SK-N-SH (cell line): ENCODE measurements at regions not wholly inside any gene's neighbourhood (a gene's known extent, or its start where the extent isn't known, plus 50 kb on each side); places are given as distances from the start of the nearest gene placed in this dataset.

Experiments
- CTCF ChIA-PET: fragments of 300-600, 350-600 bp; formaldehyde crosslinking; extraction: SDS; loops from one replicate; lab custom pipeline; 2021; lab: Yijun Ruan, JAX
- POLR2A ChIA-PET: fragments of 350-600 bp; sonication (Branson Sonifier 250); formaldehyde crosslinking; extraction: SDS; loops from one replicate; lab custom pipeline; 2020; ENCODE audit warnings: antibody characterized with exemption, inconsistent platforms; lab: Yijun Ruan, JAX
- DNase-seq: peaks from one replicate; pipeline ENCODE4 v3.0.0; 2012
- H2AFZ ChIP-seq: fragments of 200-600 bp; sonication (generic); 2 replicates; pipeline ENCODE4 v1.8.1; 2016; ENCODE audit warnings: antibody characterized with exemption, mild to moderate bottlenecking, low read depth
- H3F3A ChIP-seq: fragments of 200-600 bp; sonication (generic); replicated peaks from 2 replicates; pipeline ENCODE3; 2016; ENCODE audit warnings: antibody characterized with exemption, mild to moderate bottlenecking; ENCODE audit not compliant: insufficient read depth
- H3K27ac ChIP-seq, 2 experiments: fragments of 200-500 bp in 1 of 2; fragments of 200-600 bp in 1 of 2; sonication (Bioruptor generic) in 1 of 2; sonication (generic), shearing (Covaris generic) in 1 of 2; 2 replicates each; pipeline versions ENCODE4 v1.5.1 to v1.6.1; 2014 to 2016; ENCODE audit warnings: low read depth in 2 of 2, inconsistent platforms in 1 of 2, low read length in 1 of 2, mild to moderate bottlenecking in 1 of 2, mixed read lengths in 1 of 2
- H3K27me3 ChIP-seq: fragments of 200-600 bp; sonication (generic), shearing (Covaris generic); 2 replicates; pipeline ENCODE4 v1.6.1; 2016; ENCODE audit warnings: mixed run types; ENCODE audit not compliant: insufficient read depth
- H3K36me3 ChIP-seq, 2 experiments: fragments of 200-500 bp in 1 of 2; fragments of 200-600 bp in 1 of 2; sonication (Bioruptor generic) in 1 of 2; sonication (generic) in 1 of 2; replicated peaks in 1 of 2; 2 replicates each; pipeline versions ENCODE3 to v1.5.1; 2014 to 2016; ENCODE audit warnings: low read length in 1 of 2, mild to moderate bottlenecking in 1 of 2; ENCODE audit not compliant: insufficient read depth in 2 of 2, control insufficient read depth in 1 of 2
- H3K4me1 ChIP-seq, 2 experiments: fragments of 200-500 bp in 1 of 2; fragments of 200-600 bp in 1 of 2; sonication (Bioruptor generic) in 1 of 2; sonication (generic), shearing (Covaris generic) in 1 of 2; 2 replicates each; pipeline versions ENCODE4 v1.5.1 to v1.6.1; 2014 to 2016; ENCODE audit warnings: low read depth in 1 of 2, low read length in 1 of 2, mixed run types in 1 of 2; ENCODE audit not compliant: insufficient read depth in 2 of 2, control insufficient read depth in 1 of 2
- H3K4me2 ChIP-seq: fragments of 200-600 bp; sonication (generic), shearing (Covaris generic); 2 replicates; pipeline ENCODE4 v1.6.1; 2017; ENCODE audit warnings: mixed run types
- H3K4me3 ChIP-seq, 2 experiments: fragments of 200-500 bp in 1 of 2; fragments of 200-600 bp in 1 of 2; sonication (Bioruptor generic) in 1 of 2; sonication (generic), shearing (Covaris generic) in 1 of 2; 2 replicates each; pipeline versions ENCODE4 v1.5.1 to v1.8.1; 2014 to 2016; ENCODE audit warnings: low read depth in 2 of 2, inconsistent platforms in 1 of 2, low read length in 1 of 2, mild to moderate bottlenecking in 1 of 2, mixed read lengths in 1 of 2, moderate library complexity in 1 of 2
- H3K79me2 ChIP-seq: fragments of 200-600 bp; sonication (generic); 2 replicates; pipeline ENCODE4 v1.8.1; 2017; ENCODE audit warnings: mild to moderate bottlenecking; ENCODE audit not compliant: insufficient read depth
- H3K9ac ChIP-seq: fragments of 200-600 bp; sonication (generic); 2 replicates; pipeline ENCODE4 v1.6.1; 2017; ENCODE audit warnings: mixed run types
- H3K9me2 ChIP-seq: fragments of 200-600 bp; sonication (generic); 2 replicates; pipeline ENCODE4 v1.6.1; 2017; ENCODE audit warnings: mixed run types
- H3K9me3 ChIP-seq: fragments of 200-600 bp; sonication (generic); 2 replicates; pipeline ENCODE4 v1.6.1; 2017; ENCODE audit warnings: mixed run types, mild to moderate bottlenecking, moderate library complexity
- H4K20me1 ChIP-seq: fragments of 200-600 bp; sonication (generic); 2 replicates; pipeline ENCODE4 v1.6.1; 2017; ENCODE audit warnings: mild to moderate bottlenecking, mixed run types; ENCODE audit not compliant: insufficient read depth
- CTCF ChIP-seq: fragments of 200-600 bp; sonication (generic); IDR thresholded peaks from 2 replicates; pipeline ENCODE4 v1.6.1; 2017; ENCODE audit warnings: antibody characterized with exemption, mild to moderate bottlenecking, moderate library complexity
- ELF1 ChIP-seq: IDR thresholded peaks from 2 replicates; pipeline ENCODE4 v1.4.0; 2012
- FOXJ3 ChIP-seq: sonication (generic); formaldehyde crosslinking; IDR thresholded peaks from 2 replicates; pipeline ENCODE4 v1.5.1; 2020; ENCODE audit warnings: mild to moderate bottlenecking, missing genetic modification reagents
- FOXM1 ChIP-seq: IDR thresholded peaks from 2 replicates; pipeline ENCODE4 v1.4.0; 2012; ENCODE audit warnings: low read depth, mild to moderate bottlenecking
- GABPA ChIP-seq: IDR thresholded peaks from 2 replicates; pipeline ENCODE4 v1.4.0; 2012; ENCODE audit warnings: low read depth, mild to moderate bottlenecking
- MAX ChIP-seq: IDR thresholded peaks from 2 replicates; pipeline ENCODE4 v1.4.0; 2012; ENCODE audit warnings: low read depth
- MEF2A ChIP-seq: IDR thresholded peaks from 2 replicates; pipeline ENCODE4 v1.4.0; 2012; ENCODE audit warnings: low read depth, borderline replicate concordance
- MXI1 ChIP-seq: IDR thresholded peaks from 2 replicates; pipeline ENCODE4 v1.6.1; 2012; ENCODE audit warnings: mild to moderate bottlenecking, low read depth, low read length, improper control_type of control experiment
- NFIC ChIP-seq: IDR thresholded peaks from 2 replicates; pipeline ENCODE4 v1.4.0; 2012; ENCODE audit warnings: borderline replicate concordance
- PBX3 ChIP-seq: IDR thresholded peaks from 2 replicates; pipeline ENCODE4; 2012
- RFX5 ChIP-seq: IDR thresholded peaks from 2 replicates; pipeline ENCODE4 v1.6.1; 2012; ENCODE audit warnings: mild to moderate bottlenecking, improper control_type of control experiment, low read length
- RXRA ChIP-seq: IDR thresholded peaks from 2 replicates; pipeline ENCODE4 v1.4.0; 2012; ENCODE audit warnings: low read depth, mild to moderate bottlenecking, borderline replicate concordance
- SIN3A ChIP-seq: IDR thresholded peaks from 2 replicates; pipeline ENCODE4 v1.6.1; 2012; ENCODE audit warnings: low read depth, mild to moderate bottlenecking, low read length, moderate library complexity, borderline replicate concordance
- SMC3 ChIP-seq: IDR thresholded peaks from 2 replicates; pipeline ENCODE4 v1.6.1; 2012; ENCODE audit warnings: low read depth, low read length, improper control_type of control experiment
- TAF1 ChIP-seq: IDR thresholded peaks from 2 replicates; pipeline ENCODE4 v1.6.1; 2012; ENCODE audit warnings: low read depth, mild to moderate bottlenecking, low read length, moderate library complexity, borderline replicate concordance
- TEAD4 ChIP-seq: IDR thresholded peaks from 2 replicates; pipeline ENCODE4 v1.4.0; 2012; ENCODE audit warnings: mild to moderate bottlenecking, borderline replicate concordance; ENCODE audit not compliant: insufficient read depth
- YY1 ChIP-seq: IDR thresholded peaks from 2 replicates; pipeline ENCODE4 v1.4.0; 2012; ENCODE audit warnings: low read depth, mild to moderate bottlenecking
- WGBS: methylation state at CpG from one replicate; pipeline ENCODE4 v1.1.6; 2017; ENCODE audit warnings: low lambda C conversion rate; 5-methylcytosine and 5-hydroxymethylcytosine counted together
- TF ChIP-seq, protein P1 (sequence below): fragments of 150-350 bp; IDR thresholded peaks from 2 replicates; pipeline ENCODE4 v1.6.1; 2017; ENCODE audit warnings: antibody characterized with exemption, low read length, low read depth, borderline replicate concordance
- TF ChIP-seq, protein P2 (sequence below): IDR thresholded peaks from 2 replicates; pipeline ENCODE4 v1.4.0; 2012; ENCODE audit warnings: low read depth, borderline replicate concordance

- no peaks in the 10 kb centered on the region for H3K79me2 ChIP-seq
- no peak overlapping the region for H3K4me2 ChIP-seq
- CTCF ChIA-PET, result no interaction called here
- H4K20me1 ChIP-seq, result no peaks in the 10 kb centered on the region
- no peaks in the 10 kb centered on the region for H3K4me1 ChIP-seq
- H3K9ac ChIP-seq, result no peak overlapping the region
- H3K27me3 ChIP-seq, result no peaks in the 10 kb centered on the region
- H3K27ac ChIP-seq, result no peak overlapping the region
- H3K4me3 ChIP-seq, result no peak overlapping the region
- H2AFZ ChIP-seq, result no peak overlapping the region
- POLR2A ChIA-PET, result no interaction called here
- no peak for DNase-seq
- WGBS, result 39% methylated on average over 7 of the region's 7 CpGs
- 0 out of 2 replicates have a peak, but pooled peaks cover 1% of the 10 kb centered on the region for H3K9me3 ChIP-seq
- no peaks in the 10 kb centered on the region for H3K9me2 ChIP-seq
- H3F3A ChIP-seq, result no peaks in the 10 kb centered on the region
- H3K36me3 ChIP-seq, result no peaks in the 10 kb centered on the region
- no peak for TF ChIP-seq MAX
- TF ChIP-seq GABPA, result no peak
- no peak for TF ChIP-seq RXRA
- no peak for TF ChIP-seq FOXM1
- TF ChIP-seq SIN3A, result no peak
- TF ChIP-seq RFX5, result no peak
- no peak for TF ChIP-seq PBX3
- TF ChIP-seq, protein P1, sequence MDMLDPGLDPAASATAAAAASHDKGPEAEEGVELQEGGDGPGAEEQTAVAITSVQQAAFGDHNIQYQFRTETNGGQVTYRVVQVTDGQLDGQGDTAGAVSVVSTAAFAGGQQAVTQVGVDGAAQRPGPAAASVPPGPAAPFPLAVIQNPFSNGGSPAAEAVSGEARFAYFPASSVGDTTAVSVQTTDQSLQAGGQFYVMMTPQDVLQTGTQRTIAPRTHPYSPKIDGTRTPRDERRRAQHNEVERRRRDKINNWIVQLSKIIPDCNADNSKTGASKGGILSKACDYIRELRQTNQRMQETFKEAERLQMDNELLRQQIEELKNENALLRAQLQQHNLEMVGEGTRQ, result no peak
- no peak for TF ChIP-seq MXI1
- TF ChIP-seq MEF2A, result no peak
- TF ChIP-seq TAF1, result no peak
- TF ChIP-seq ELF1, result no peak
- TF ChIP-seq, protein P2, sequence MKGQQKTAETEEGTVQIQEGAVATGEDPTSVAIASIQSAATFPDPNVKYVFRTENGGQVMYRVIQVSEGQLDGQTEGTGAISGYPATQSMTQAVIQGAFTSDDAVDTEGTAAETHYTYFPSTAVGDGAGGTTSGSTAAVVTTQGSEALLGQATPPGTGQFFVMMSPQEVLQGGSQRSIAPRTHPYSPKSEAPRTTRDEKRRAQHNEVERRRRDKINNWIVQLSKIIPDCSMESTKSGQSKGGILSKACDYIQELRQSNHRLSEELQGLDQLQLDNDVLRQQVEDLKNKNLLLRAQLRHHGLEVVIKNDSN, result no peak
- no peak for TF ChIP-seq SMC3
- no peak for TF ChIP-seq YY1
Measured at GRCh38 chr4:135316266-135316779, 1114.7 kb upstream of the PABPC4L start.

DNA sequence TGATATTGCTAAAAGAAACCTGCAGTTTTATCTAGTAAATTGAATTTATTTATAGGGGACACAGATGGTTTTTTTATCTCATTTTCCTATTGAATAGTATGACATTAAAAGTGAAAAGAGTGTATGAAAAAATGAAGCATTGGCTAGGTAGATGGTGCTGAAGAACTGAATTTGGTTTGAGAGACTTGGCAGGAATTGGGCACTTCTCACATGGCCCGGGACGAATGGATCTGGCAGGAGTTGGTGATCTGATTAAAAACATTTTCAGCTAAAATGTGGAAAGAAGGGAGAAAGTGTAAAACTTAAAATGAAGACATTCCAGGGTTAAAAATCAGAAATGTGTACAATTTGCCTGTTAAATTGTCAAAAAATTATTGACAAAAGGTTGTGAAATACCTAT, 1088.5 kb upstream of the PABPC4L start:
- Histone ChIP-seq H3K36me3 (no peaks in the 10 kb centered on the region), H3K9ac (no peak overlapping the region), H2AFZ (no peak overlapping the region), H3K27ac (no peak overlapping the region), H3K4me2 (no peak overlapping the region), H3K4me3 (no peak overlapping the region), H3F3A (no peaks in the 10 kb centered on the region), H3K9me2 (no peaks in the 10 kb centered on the region), H3K79me2 (no peaks in the 10 kb centered on the region), H3K27me3 (no peaks in the 10 kb centered on the region; the same call in 1 of the 2 replicates), H3K4me1 (no peaks in the 10 kb centered on the region), H4K20me1 (no peaks in the 10 kb centered on the region), H3K9me3 (no peaks in the 10 kb centered on the region)
- no peak for TF ChIP-seq PBX3
- TF ChIP-seq FOXJ3 (CRISPR knock-in tag), result no peak
- no peak for TF ChIP-seq TEAD4
- no peak for TF ChIP-seq NFIC
- no peak for TF ChIP-seq CTCF
- no peak for TF ChIP-seq MXI1
- no peak for DNase-seq
- POLR2A ChIA-PET, result no interaction called here
- 5% methylated on average over 2 of the region's 2 CpGs for whole genome bisulfite sequencing
- CTCF ChIA-PET, result interaction anchor here (1.7 kb wide), 1 partner anchor 32 kb away, joined by 4 read pairs; no protein-coding TSS in a partner anchor
